SK-N-SH treated with all-trans-retinoic acid at 6 μM for 48 hours (cell line): ENCODE measurements at regions not wholly inside any gene's neighbourhood (a gene's known extent, or its start where the extent isn't known, plus 50 kb on each side); places are given as distances from the start of the nearest gene placed in this dataset.

Experiments
- ATAC-seq: fragments of 200-7000 bp; cut with Tn5 transposase; 3 replicates; pipeline ENCODE4 v1.9.1; 2020; ENCODE audit warnings: mild to moderate bottlenecking, moderate library complexity
- ARNTL ChIP-seq: fragments of 450-650 bp; formaldehyde crosslinking; IDR thresholded peaks from 2 replicates; pipeline ENCODE4 v1.5.0; 2020; ENCODE audit warnings: low read depth, mild to moderate bottlenecking, moderate library complexity, borderline replicate concordance
- BACH2 ChIP-seq: fragments of 250-450 bp; sonication (Bioruptor Pico); IDR thresholded peaks from 2 replicates; pipeline ENCODE4 v1.9.0; 2021; ENCODE audit warnings: mild to moderate bottlenecking, borderline replicate concordance
- CSDC2 ChIP-seq: fragments of 250-450 bp; sonication (Bioruptor Pico); IDR thresholded peaks from 2 replicates; pipeline ENCODE4 v1.5.0; 2020; ENCODE audit warnings: mild to moderate bottlenecking, moderate library complexity
- ESRRG ChIP-seq: fragments of 250-450 bp; sonication (Bioruptor Pico); IDR thresholded peaks from 2 replicates; pipeline ENCODE4 v1.6.1; 2021; ENCODE audit warnings: mild to moderate bottlenecking
- GLIS3 ChIP-seq: fragments of 250-450 bp; sonication (Bioruptor Pico); IDR thresholded peaks from 2 replicates; pipeline ENCODE4 v1.5.0; 2020; ENCODE audit warnings: mild to moderate bottlenecking, moderate library complexity
- ISL1 ChIP-seq: fragments of 250-450 bp; sonication (Bioruptor Pico); IDR thresholded peaks from 2 replicates; pipeline ENCODE4 v2.1.2; 2022; ENCODE audit warnings: mild to moderate bottlenecking, moderate library complexity
- OSR1 ChIP-seq: fragments of 250-450 bp; sonication (Bioruptor Pico); IDR thresholded peaks from 2 replicates; pipeline ENCODE4 v1.8.0; 2022; ENCODE audit warnings: moderate library complexity, mild to moderate bottlenecking, inconsistent platforms
- POU6F1 ChIP-seq: fragments of 250-450 bp; sonication (Bioruptor Pico); IDR thresholded peaks from 2 replicates; pipeline ENCODE4 v1.8.0; 2021; ENCODE audit warnings: low read depth, mild to moderate bottlenecking, moderate library complexity, borderline replicate concordance
- PPARA ChIP-seq: fragments of 250-450 bp; sonication (Bioruptor Pico); IDR thresholded peaks from 2 replicates; pipeline ENCODE4 v1.5.0; 2020; ENCODE audit warnings: mild to moderate bottlenecking, borderline replicate concordance
- RARB ChIP-seq: fragments of 250-450 bp; sonication (Bioruptor Pico); IDR thresholded peaks from 2 replicates; pipeline ENCODE4 v1.8.0; 2021; ENCODE audit warnings: mild to moderate bottlenecking, moderate library complexity
- SNAI2 ChIP-seq: fragments of 250-450 bp; sonication (Bioruptor Pico); IDR thresholded peaks from 2 replicates; pipeline ENCODE4 v1.5.0; 2020; ENCODE audit warnings: mild to moderate bottlenecking, moderate library complexity
- TCF4 ChIP-seq: fragments of 250-450 bp; sonication (Bioruptor Pico); IDR thresholded peaks from 2 replicates; pipeline ENCODE4 v1.8.0; 2021; ENCODE audit warnings: mild to moderate bottlenecking, moderate library complexity, borderline replicate concordance
- TOX ChIP-seq: fragments of 250-450 bp; sonication (Bioruptor Pico); IDR thresholded peaks from 2 replicates; pipeline ENCODE4 v1.8.0; 2021; ENCODE audit warnings: mild to moderate bottlenecking, moderate library complexity, borderline replicate concordance
- TSHZ2 ChIP-seq: fragments of 250-450 bp; sonication (Bioruptor Pico); IDR thresholded peaks from 2 replicates; pipeline ENCODE4 v1.5.0; 2020; ENCODE audit warnings: mild to moderate bottlenecking, moderate library complexity
- ZC3H10 ChIP-seq: fragments of 250-450 bp; sonication (Bioruptor Pico); IDR thresholded peaks from 2 replicates; pipeline ENCODE4 v1.5.1; 2021; ENCODE audit warnings: mild to moderate bottlenecking, moderate library complexity
- ZFP3 ChIP-seq: fragments of 250-450 bp; sonication (Bioruptor Pico); IDR thresholded peaks from 2 replicates; pipeline ENCODE4 v1.5.0; 2020; ENCODE audit warnings: mild to moderate bottlenecking, moderate library complexity
- ZFP30 ChIP-seq: fragments of 450-650 bp; formaldehyde crosslinking; IDR thresholded peaks from 2 replicates; pipeline ENCODE4 v1.5.0; 2022; ENCODE audit warnings: mild to moderate bottlenecking, moderate library complexity
- ZNF565 ChIP-seq: fragments of 450-650 bp; formaldehyde crosslinking; conservative IDR thresholded peaks from 2 replicates; pipeline ENCODE4 v1.5.0; 2020; ENCODE audit warnings: low read depth, mild to moderate bottlenecking, moderate library complexity
- ZNF70 ChIP-seq: fragments of 450-650 bp; formaldehyde crosslinking; IDR thresholded peaks from 2 replicates; pipeline ENCODE4 v1.5.0; 2020; ENCODE audit warnings: mild to moderate bottlenecking, moderate library complexity
- ZNF8 ChIP-seq: fragments of 450-650 bp; formaldehyde crosslinking; IDR thresholded peaks from 2 replicates; pipeline ENCODE4 v1.5.0; 2020; ENCODE audit warnings: mild to moderate bottlenecking, moderate library complexity
- TF ChIP-seq, protein P1 (sequence below): fragments of 250-450 bp; sonication (Bioruptor Pico); IDR thresholded peaks from 2 replicates; pipeline ENCODE4 v1.5.1; 2020; ENCODE audit warnings: low read depth, mild to moderate bottlenecking, moderate library complexity
- TF ChIP-seq, protein P2 (sequence below): fragments of 250-450 bp; sonication (Bioruptor Pico); IDR thresholded peaks from 2 replicates; pipeline ENCODE4 v1.5.1; 2021; ENCODE audit warnings: mild to moderate bottlenecking, moderate library complexity
- TF ChIP-seq, protein P3 (sequence below): fragments of 250-450 bp; sonication (Bioruptor Pico); IDR thresholded peaks from 2 replicates; pipeline ENCODE4 v1.8.0; 2020; ENCODE audit warnings: mild to moderate bottlenecking, moderate library complexity, borderline replicate concordance

- peak; percentile 56 for ATAC-seq
- TF ChIP-seq POU6F1 (CRISPR knock-in tag), result no peak
- TF ChIP-seq, protein P1, sequence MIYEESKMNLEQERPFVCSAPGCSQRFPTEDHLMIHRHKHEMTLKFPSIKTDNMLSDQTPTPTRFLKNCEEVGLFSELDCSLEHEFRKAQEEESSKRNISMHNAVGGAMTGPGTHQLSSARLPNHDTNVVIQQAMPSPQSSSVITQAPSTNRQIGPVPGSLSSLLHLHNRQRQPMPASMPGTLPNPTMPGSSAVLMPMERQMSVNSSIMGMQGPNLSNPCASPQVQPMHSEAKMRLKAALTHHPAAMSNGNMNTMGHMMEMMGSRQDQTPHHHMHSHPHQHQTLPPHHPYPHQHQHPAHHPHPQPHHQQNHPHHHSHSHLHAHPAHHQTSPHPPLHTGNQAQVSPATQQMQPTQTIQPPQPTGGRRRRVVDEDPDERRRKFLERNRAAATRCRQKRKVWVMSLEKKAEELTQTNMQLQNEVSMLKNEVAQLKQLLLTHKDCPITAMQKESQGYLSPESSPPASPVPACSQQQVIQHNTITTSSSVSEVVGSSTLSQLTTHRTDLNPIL (CRISPR knock-in tag), result no peak
- TF ChIP-seq GLIS3 (CRISPR knock-in tag), result no peak
- no peak for TF ChIP-seq BACH2 (CRISPR knock-in tag)
- TF ChIP-seq ZNF70 (CRISPR knock-in tag), result no peak
- no peak for TF ChIP-seq TCF4 (CRISPR knock-in tag)
- no peak for TF ChIP-seq CSDC2 (CRISPR knock-in tag)
- no peak for TF ChIP-seq SNAI2 (CRISPR knock-in tag)
- no peak for TF ChIP-seq ZC3H10
- no peak for TF ChIP-seq ZNF8 (CRISPR knock-in tag)
- TF ChIP-seq TOX (CRISPR knock-in tag), result no peak
- no peak for TF ChIP-seq TSHZ2
- no peak for TF ChIP-seq OSR1 (CRISPR knock-in tag)
- TF ChIP-seq ISL1 (CRISPR knock-in tag), result no peak
- TF ChIP-seq, all 23 proteins: peak for 0
Measured at GRCh38 chr4:181301735-181302710, 941.2 kb upstream of the TENM3 start.

- TF ChIP-seq OSR1 (CRISPR knock-in tag), result no peak
- no peak for TF ChIP-seq ZFP30 (CRISPR knock-in tag)
- TF ChIP-seq ZFP3, result no peak
- no peak for TF ChIP-seq ISL1 (CRISPR knock-in tag)
- TF ChIP-seq RARB (CRISPR knock-in tag), result no peak
- TF ChIP-seq ZNF565 (CRISPR knock-in tag), result no peak
- TF ChIP-seq ESRRG (CRISPR knock-in tag), result no peak
- no peak for TF ChIP-seq GLIS3 (CRISPR knock-in tag)
- TF ChIP-seq TSHZ2, result no peak
- TF ChIP-seq, protein P2, sequence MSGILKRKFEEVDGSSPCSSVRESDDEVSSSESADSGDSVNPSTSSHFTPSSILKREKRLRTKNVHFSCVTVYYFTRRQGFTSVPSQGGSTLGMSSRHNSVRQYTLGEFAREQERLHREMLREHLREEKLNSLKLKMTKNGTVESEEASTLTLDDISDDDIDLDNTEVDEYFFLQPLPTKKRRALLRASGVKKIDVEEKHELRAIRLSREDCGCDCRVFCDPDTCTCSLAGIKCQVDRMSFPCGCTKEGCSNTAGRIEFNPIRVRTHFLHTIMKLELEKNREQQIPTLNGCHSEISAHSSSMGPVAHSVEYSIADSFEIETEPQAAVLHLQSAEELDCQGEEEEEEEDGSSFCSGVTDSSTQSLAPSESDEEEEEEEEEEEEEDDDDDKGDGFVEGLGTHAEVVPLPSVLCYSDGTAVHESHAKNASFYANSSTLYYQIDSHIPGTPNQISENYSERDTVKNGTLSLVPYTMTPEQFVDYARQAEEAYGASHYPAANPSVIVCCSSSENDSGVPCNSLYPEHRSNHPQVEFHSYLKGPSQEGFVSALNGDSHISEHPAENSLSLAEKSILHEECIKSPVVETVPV, result no peak
- TF ChIP-seq ZC3H10, result no peak
- no peak for TF ChIP-seq ARNTL (CRISPR knock-in tag)
- no peak for TF ChIP-seq PPARA (CRISPR knock-in tag)
- TF ChIP-seq BACH2 (CRISPR knock-in tag), result no peak
- no peak for TF ChIP-seq TCF4 (CRISPR knock-in tag)
- TF ChIP-seq POU6F1 (CRISPR knock-in tag), result no peak
- TF ChIP-seq, protein P3, sequence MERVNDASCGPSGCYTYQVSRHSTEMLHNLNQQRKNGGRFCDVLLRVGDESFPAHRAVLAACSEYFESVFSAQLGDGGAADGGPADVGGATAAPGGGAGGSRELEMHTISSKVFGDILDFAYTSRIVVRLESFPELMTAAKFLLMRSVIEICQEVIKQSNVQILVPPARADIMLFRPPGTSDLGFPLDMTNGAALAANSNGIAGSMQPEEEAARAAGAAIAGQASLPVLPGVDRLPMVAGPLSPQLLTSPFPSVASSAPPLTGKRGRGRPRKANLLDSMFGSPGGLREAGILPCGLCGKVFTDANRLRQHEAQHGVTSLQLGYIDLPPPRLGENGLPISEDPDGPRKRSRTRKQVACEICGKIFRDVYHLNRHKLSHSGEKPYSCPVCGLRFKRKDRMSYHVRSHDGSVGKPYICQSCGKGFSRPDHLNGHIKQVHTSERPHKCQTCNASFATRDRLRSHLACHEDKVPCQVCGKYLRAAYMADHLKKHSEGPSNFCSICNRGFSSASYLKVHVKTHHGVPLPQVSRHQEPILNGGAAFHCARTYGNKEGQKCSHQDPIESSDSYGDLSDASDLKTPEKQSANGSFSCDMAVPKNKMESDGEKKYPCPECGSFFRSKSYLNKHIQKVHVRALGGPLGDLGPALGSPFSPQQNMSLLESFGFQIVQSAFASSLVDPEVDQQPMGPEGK (CRISPR knock-in tag), result no peak
- no peak for ATAC-seq
Measured at GRCh38 chr4:181307824-181308223, 935.4 kb upstream of the TENM3 start.
